ENCODE measurements at regions not wholly inside any gene's neighbourhood (a gene's known extent, or its start where the extent isn't known, plus 50 kb on each side); places are given as distances from the start of the nearest gene placed in this dataset.

- Histone ChIP-seq H3K9me3 (ENCODE audit: control insufficient read depth, low read depth, low read length) (no peaks in the 10 kb centered on the region), H3K27me3 (ENCODE audit: control insufficient read depth, insufficient read depth, low read length) (no peaks in the 10 kb centered on the region), H3K4me3 (ENCODE audit: low read length) (no peak overlapping the region), H3K4me1 (ENCODE audit: control insufficient read depth, insufficient read depth, low read length) (no peaks in the 10 kb centered on the region), H3K36me3 (ENCODE audit: control insufficient read depth, insufficient read depth, low read length) (no peaks in the 10 kb centered on the region), H3K27ac (ENCODE audit: low read length) (no peak overlapping the region)
- no peak for DNase-seq
- 100% methylated on average over 1 of the region's 2 CpGs for whole genome bisulfite sequencing (ENCODE audit: insufficient coverage, low lambda C conversion rate)
Measured at GRCh38 chr5:166507810-166508425, 1783.5 kb upstream of the WWC1 start.

DNA sequence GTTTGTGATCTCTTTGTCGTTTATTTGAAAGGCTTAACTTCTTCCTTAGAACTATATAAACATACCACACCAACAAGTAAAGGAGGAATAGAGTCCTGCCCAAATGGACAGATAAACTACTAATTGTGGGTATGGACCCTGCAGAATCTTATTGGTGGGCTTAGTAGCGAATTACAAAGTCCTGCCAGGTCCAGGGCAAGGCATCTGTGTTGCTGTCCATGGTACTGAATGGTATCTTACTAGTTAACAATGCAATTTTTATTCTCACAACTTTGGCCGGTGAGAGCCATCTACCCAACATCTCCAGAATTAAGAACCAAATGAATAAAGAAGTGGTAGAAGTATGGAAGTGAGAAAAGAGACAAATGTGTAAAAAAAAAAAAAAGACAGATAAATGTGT is 1782.4 kb upstream of the WWC1 start:
- 42% methylated on average over 1 of the region's 3 CpGs for WGBS (ENCODE audit: insufficient coverage, low lambda C conversion rate)
- Histone ChIP-seq H3K27ac (ENCODE audit: low read length) (no peak overlapping the region), H3K9me3 (ENCODE audit: control insufficient read depth, low read depth, low read length) (no peaks in the 10 kb centered on the region), H3K4me1 (ENCODE audit: control insufficient read depth, insufficient read depth, low read length) (no peaks in the 10 kb centered on the region), H3K4me3 (ENCODE audit: low read length) (no peak overlapping the region), H3K36me3 (ENCODE audit: control insufficient read depth, insufficient read depth, low read length) (no peaks in the 10 kb centered on the region), H3K27me3 (ENCODE audit: control insufficient read depth, insufficient read depth, low read length) (no peaks in the 10 kb centered on the region)
- peak in 1 of 2 donors; percentile 20 for DNase-seq

DNA sequence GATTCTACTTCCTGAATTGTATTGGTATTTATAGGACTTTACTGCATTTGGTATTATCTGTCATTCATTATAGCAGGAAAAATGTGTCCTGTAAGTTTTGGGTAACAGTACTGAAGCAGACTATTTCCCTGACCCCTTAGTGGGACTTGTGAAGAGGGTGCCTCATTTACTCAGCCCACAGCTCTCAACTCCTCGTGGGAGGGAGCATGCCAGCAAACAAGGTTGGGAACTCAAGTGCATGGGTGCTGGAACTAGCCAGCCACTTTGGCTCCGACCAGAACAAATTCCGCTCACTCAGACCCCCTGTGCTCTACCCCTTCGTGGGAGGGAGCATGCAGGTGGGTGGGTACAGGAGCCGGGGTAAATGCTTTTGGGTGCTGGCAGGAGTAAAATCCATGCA is 1773.5 kb upstream of the WWC1 start:
- H3K4me3 ChIP-seq (ENCODE audit: low read length), result no peak overlapping the region
- DNase-seq, result no peak
- H3K4me1 ChIP-seq (ENCODE audit: control insufficient read depth, insufficient read depth, low read length), result no peaks in the 10 kb centered on the region
- no peaks in the 10 kb centered on the region for H3K27me3 ChIP-seq (ENCODE audit: control insufficient read depth, insufficient read depth, low read length)
- no peak overlapping the region for H3K27ac ChIP-seq (ENCODE audit: low read length)
- H3K36me3 ChIP-seq (ENCODE audit: control insufficient read depth, insufficient read depth, low read length), result no peaks in the 10 kb centered on the region
- no CpG with 5 or more reads among the region's 5 CpGs for WGBS (ENCODE audit: insufficient coverage, low lambda C conversion rate)
- no peaks in the 10 kb centered on the region for H3K9me3 ChIP-seq (ENCODE audit: control insufficient read depth, low read depth, low read length)

DNA sequence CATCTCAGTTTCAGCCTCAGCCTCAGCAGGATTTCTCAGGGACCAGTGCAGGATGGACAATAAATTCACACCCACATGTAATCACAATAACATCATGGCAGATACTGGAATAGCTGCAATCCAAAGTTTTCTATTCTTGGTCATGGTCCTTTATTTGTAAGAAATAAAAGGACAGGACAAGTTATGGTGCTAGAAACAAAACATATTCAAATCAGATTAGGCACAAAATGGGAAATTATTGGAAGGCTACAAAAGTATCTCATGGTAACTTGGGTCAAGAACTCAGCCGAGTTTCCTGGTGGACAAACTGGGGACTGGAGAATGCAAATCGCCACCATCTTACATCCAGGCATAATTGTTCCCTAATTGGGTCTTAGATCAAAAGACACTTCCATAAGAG is 1768.2 kb upstream of the WWC1 start:
- Histone ChIP-seq H3K4me1 (ENCODE audit: control insufficient read depth, insufficient read depth, low read length) (no peaks in the 10 kb centered on the region), H3K36me3 (ENCODE audit: control insufficient read depth, insufficient read depth, low read length) (no peaks in the 10 kb centered on the region), H3K27me3 (ENCODE audit: control insufficient read depth, insufficient read depth, low read length) (no peaks in the 10 kb centered on the region), H3K4me3 (ENCODE audit: low read length) (no peak overlapping the region), H3K27ac (ENCODE audit: low read length) (no peak overlapping the region), H3K9me3 (ENCODE audit: control insufficient read depth, low read depth, low read length) (no peaks in the 10 kb centered on the region)
- no CpG with 5 or more reads among the region's 2 CpGs for WGBS (ENCODE audit: insufficient coverage, low lambda C conversion rate)
- DNase-seq, result no peak

- no CpG with 5 or more reads among the region's 2 CpGs for whole genome bisulfite sequencing (ENCODE audit: insufficient coverage, low lambda C conversion rate)
- no peaks in the 10 kb centered on the region for H3K36me3 ChIP-seq (ENCODE audit: control insufficient read depth, insufficient read depth, low read length)
- no peaks in the 10 kb centered on the region for H3K4me1 ChIP-seq (ENCODE audit: control insufficient read depth, insufficient read depth, low read length)
- no peak overlapping the region for H3K27ac ChIP-seq (ENCODE audit: low read length)
- no peak for DNase-seq
- no peaks in the 10 kb centered on the region for H3K27me3 ChIP-seq (ENCODE audit: control insufficient read depth, insufficient read depth, low read length)
- H3K4me3 ChIP-seq (ENCODE audit: low read length), result no peak overlapping the region
- H3K9me3 ChIP-seq (ENCODE audit: control insufficient read depth, low read depth, low read length), result no peaks in the 10 kb centered on the region
Measured at GRCh38 chr5:166529200-166529599, 1762.2 kb upstream of the WWC1 start.

- no peak for DNase-seq
- Histone ChIP-seq H3K36me3 (ENCODE audit: control insufficient read depth, insufficient read depth, low read length) (no peaks in the 10 kb centered on the region), H3K9me3 (ENCODE audit: control insufficient read depth, low read depth, low read length) (no peaks in the 10 kb centered on the region), H3K4me1 (ENCODE audit: control insufficient read depth, insufficient read depth, low read length) (no peaks in the 10 kb centered on the region), H3K4me3 (ENCODE audit: low read length) (no peak overlapping the region), H3K27me3 (ENCODE audit: control insufficient read depth, insufficient read depth, low read length) (no peaks in the 10 kb centered on the region), H3K27ac (ENCODE audit: low read length) (no peak overlapping the region)
- WGBS (ENCODE audit: insufficient coverage, low lambda C conversion rate), result 76% methylated on average over 2 of the region's 5 CpGs
Measured at GRCh38 chr5:166532456-166533220, 1758.8 kb upstream of the WWC1 start.

DNA sequence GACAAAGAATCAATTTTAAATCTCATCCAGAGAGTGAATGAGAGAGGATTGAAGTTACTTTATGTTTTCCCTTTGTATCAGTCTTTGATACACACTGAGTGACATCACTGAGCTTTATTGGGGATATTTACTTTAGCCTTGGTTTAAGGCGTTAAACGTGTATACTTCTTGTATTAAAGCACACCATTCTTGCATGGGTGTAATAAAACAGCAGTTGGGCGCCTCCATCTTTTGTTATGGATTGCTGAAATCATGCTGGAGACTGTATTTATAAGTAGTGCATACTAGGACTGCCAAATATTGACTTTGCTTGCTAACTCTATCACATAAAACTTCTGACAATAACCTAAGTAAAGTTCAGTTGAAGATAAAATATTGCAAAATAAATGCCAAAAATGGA is 1755.8 kb upstream of the WWC1 start:
- H3K4me3 ChIP-seq (ENCODE audit: low read length), result no peak overlapping the region
- H3K9me3 ChIP-seq (ENCODE audit: control insufficient read depth, low read depth, low read length), result no peaks in the 10 kb centered on the region
- WGBS (ENCODE audit: insufficient coverage, low lambda C conversion rate), result no CpG with 5 or more reads among the region's 3 CpGs
- no peak overlapping the region for H3K27ac ChIP-seq (ENCODE audit: low read length)
- H3K4me1 ChIP-seq (ENCODE audit: control insufficient read depth, insufficient read depth, low read length), result no peaks in the 10 kb centered on the region
- H3K36me3 ChIP-seq (ENCODE audit: control insufficient read depth, insufficient read depth, low read length), result no peaks in the 10 kb centered on the region
- no peaks in the 10 kb centered on the region for H3K27me3 ChIP-seq (ENCODE audit: control insufficient read depth, insufficient read depth, low read length)
- no peak for DNase-seq

GRCh38 chr5:166540156-166540555 is 1751.3 kb upstream of the WWC1 start:
- 100% methylated on average over 1 of the region's 2 CpGs for WGBS (ENCODE audit: insufficient coverage, low lambda C conversion rate)
- H3K4me1 ChIP-seq (ENCODE audit: control insufficient read depth, insufficient read depth, low read length), result no peaks in the 10 kb centered on the region
- no peaks in the 10 kb centered on the region for H3K9me3 ChIP-seq (ENCODE audit: control insufficient read depth, low read depth, low read length)
- DNase-seq, result no peak
- H3K36me3 ChIP-seq (ENCODE audit: control insufficient read depth, insufficient read depth, low read length), result no peaks in the 10 kb centered on the region
- no peak overlapping the region for H3K27ac ChIP-seq (ENCODE audit: low read length)
- H3K4me3 ChIP-seq (ENCODE audit: low read length), result no peak overlapping the region
- no peaks in the 10 kb centered on the region for H3K27me3 ChIP-seq (ENCODE audit: control insufficient read depth, insufficient read depth, low read length)

- DNase-seq, result no peak
- WGBS (ENCODE audit: insufficient coverage, low lambda C conversion rate), result 40% methylated on average over 1 of the region's 2 CpGs
- H3K27ac ChIP-seq (ENCODE audit: low read length), result no peak overlapping the region
- no peaks in the 10 kb centered on the region for H3K27me3 ChIP-seq (ENCODE audit: control insufficient read depth, insufficient read depth, low read length)
- no peak overlapping the region for H3K4me3 ChIP-seq (ENCODE audit: low read length)
- no peaks in the 10 kb centered on the region for H3K9me3 ChIP-seq (ENCODE audit: control insufficient read depth, low read depth, low read length)
- no peaks in the 10 kb centered on the region for H3K36me3 ChIP-seq (ENCODE audit: control insufficient read depth, insufficient read depth, low read length)
- H3K4me1 ChIP-seq (ENCODE audit: control insufficient read depth, insufficient read depth, low read length), result no peaks in the 10 kb centered on the region
Measured at GRCh38 chr5:166551384-166551783, 1740.1 kb upstream of the WWC1 start.

DNA sequence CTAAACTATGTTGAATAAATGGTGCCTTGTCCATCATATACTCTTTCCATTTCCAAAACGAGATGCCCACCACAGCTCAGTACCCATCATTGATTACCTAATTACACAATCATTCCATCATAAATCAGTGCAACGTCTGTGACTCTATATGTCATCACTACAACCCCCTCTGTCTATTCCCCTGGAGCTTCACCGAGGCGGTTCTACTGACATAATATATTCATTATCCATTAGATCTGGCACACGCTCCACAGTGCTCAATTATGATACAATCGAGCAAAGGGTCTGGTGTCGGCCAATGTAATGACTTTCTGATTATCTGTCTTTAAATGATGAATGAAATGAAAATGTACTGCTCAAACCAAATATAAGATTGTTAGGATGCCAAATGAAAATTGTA is 1737.7 kb upstream of the WWC1 start:
- Histone ChIP-seq H3K36me3 (ENCODE audit: control insufficient read depth, insufficient read depth, low read length) (no peaks in the 10 kb centered on the region), H3K4me3 (ENCODE audit: low read length) (no peak overlapping the region), H3K27ac (ENCODE audit: low read length) (no peak overlapping the region), H3K4me1 (ENCODE audit: control insufficient read depth, insufficient read depth, low read length) (no peaks in the 10 kb centered on the region), H3K27me3 (ENCODE audit: control insufficient read depth, insufficient read depth, low read length) (no peaks in the 10 kb centered on the region), H3K9me3 (ENCODE audit: control insufficient read depth, low read depth, low read length) (no peaks in the 10 kb centered on the region)
- no peak for DNase-seq
- WGBS (ENCODE audit: insufficient coverage, low lambda C conversion rate), result 100% methylated on average over 1 of the region's 7 CpGs

DNA sequence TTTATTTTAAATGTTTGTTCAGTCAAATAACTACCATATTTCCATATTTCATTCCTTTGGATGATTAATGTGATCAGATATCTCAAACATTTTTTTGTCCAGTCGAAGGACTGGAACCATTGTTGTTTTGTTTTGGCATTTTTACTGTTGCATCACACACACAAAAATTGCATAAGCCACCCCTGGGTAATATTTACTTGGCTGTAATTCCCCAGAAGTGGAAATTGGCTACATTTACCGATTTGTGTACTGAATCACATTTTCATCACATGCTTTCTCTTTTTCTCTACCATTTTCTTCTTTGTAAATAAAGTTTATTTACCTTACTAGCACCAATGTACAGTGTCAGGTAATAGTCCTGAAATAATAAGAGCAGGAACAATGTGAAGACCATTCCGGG is 1729.7 kb upstream of the WWC1 start:
- Histone ChIP-seq H3K4me3 (ENCODE audit: low read length) (no peak overlapping the region), H3K27me3 (ENCODE audit: control insufficient read depth, insufficient read depth, low read length) (no peaks in the 10 kb centered on the region), H3K36me3 (ENCODE audit: control insufficient read depth, insufficient read depth, low read length) (no peaks in the 10 kb centered on the region), H3K27ac (ENCODE audit: low read length) (no peak overlapping the region), H3K4me1 (ENCODE audit: control insufficient read depth, insufficient read depth, low read length) (no peaks in the 10 kb centered on the region), H3K9me3 (ENCODE audit: control insufficient read depth, low read depth, low read length) (no peaks in the 10 kb centered on the region)
- no peak for DNase-seq
- WGBS (ENCODE audit: insufficient coverage, low lambda C conversion rate), result 90% methylated on average over 2 of the region's 3 CpGs
